Stimulated activated effector memory CD8-positive, alpha-beta T cell treated with anti-CD3 and anti-CD28 coated beads, Interleukin-12 subunit alpha, Interleukin-12 subunit beta, amount 100 ng/mL, for 72 hours (primary cell): ENCODE measurements at regions not wholly inside any gene's neighbourhood (a gene's known extent, or its start where the extent isn't known, plus 50 kb on each side); places are given as distances from the start of the nearest gene placed in this dataset.

Source experiments
- ATAC-seq: fragments of 150-1000 bp; cut with Tn5 transposase; 2 replicates; pipeline ENCODE4 v1.10.0; 2021
- DNase-seq, 2 donors: peaks; one replicate each; pipeline ENCODE4 v3.0.0; 2021 to 2022; ENCODE audit warnings: low spot score in 2 of 2
- H3K27ac Mint-ChIP-seq: one replicate; pipeline ENCODE4 v1.8.0; 2022; ENCODE audit warnings: mild to moderate bottlenecking, mixed read lengths
- H3K36me3 Mint-ChIP-seq: one replicate; pipeline ENCODE4 v1.8.0; 2022; ENCODE audit warnings: mild to moderate bottlenecking, mixed read lengths
- H3K4me1 Mint-ChIP-seq: one replicate; pipeline ENCODE4 v1.8.0; 2022; ENCODE audit warnings: mixed read lengths
- H3K4me3 Mint-ChIP-seq: one replicate; pipeline ENCODE4 v1.8.0; 2022; ENCODE audit warnings: mild to moderate bottlenecking, mixed read lengths
- H3K9me3 Mint-ChIP-seq: one replicate; pipeline ENCODE4 v1.8.0; 2022; ENCODE audit warnings: mixed read lengths

DNA sequence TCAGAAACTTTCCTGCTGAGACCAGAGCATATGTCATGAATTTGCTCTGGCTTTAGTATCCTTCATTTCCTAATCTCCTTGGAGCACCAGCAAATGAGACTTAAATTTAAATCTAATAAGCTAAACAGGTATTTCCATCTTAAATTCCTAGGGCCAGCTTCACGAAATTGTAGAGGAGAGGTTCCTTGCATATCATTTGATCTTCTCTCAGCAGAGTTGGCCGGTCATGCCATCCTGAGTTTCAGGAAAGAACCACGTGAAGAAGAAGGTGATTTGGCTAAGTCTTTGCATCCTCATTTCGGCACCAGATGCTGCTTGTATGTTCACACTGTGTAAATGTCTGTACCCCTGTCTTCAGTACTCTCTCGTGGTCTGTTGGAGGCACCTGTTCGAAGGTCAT, 370.4 kb upstream of the NBEA start:
- DNase-seq (no peak), ATAC-seq (no peak)
- Mint-ChIP-seq H3K36me3 (no peaks in the 10 kb centered on the region), H3K4me3 (no peak overlapping the region), H3K4me1 (no peaks in the 10 kb centered on the region), H3K9me3 (peaks cover 7% of the 10 kb centered on the region), H3K27ac (no peak overlapping the region)

DNA sequence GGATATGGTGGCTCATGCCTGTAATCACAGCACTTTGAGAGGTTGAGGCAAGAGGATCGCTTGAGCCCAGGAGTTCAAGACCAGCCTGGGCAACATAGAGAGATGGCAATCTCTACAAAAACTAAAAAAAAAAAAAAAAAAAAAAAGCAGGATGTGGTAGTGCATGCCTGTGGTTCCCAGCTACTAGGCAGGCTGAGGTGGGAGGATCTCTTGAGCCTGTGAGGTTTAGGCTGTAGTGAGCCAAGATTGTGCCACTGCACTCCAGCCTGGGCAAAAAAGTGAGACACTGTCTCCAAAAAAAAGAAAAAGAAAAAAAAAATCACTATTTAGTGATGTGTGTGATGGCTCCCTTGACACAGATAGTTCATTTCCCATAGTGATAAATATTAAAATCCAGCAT, 365.0 kb upstream of the NBEA start:
- Mint-ChIP-seq H3K4me3 (no peak overlapping the region), H3K27ac (no peak overlapping the region), H3K4me1 (no peaks in the 10 kb centered on the region), H3K9me3 (peaks cover 10% of the 10 kb centered on the region), H3K36me3 (no peaks in the 10 kb centered on the region)
- no peak for ATAC-seq
- DNase-seq, result no peak

DNA sequence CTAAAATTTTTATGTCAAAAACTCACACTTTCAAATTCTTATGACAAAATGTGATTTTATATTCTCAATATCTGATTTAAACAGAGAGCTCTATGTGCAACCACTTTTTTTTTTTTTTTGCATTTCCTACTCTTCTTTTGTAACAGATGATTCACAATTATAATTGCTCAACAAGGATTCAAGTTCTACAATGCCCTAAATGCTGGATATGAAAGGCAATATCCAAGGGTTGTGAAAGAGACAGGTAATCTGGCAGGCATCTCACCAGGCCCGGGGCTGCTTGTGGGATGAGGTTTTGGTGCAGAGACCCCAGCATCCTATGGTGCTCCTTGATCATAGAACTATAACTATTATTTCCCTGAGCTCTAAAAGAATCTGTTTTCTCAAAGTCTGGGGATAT, 363.6 kb upstream of the NBEA start:
- ATAC-seq (no peak), DNase-seq (no peak)
- H3K4me1 Mint-ChIP-seq, result no peaks in the 10 kb centered on the region
- H3K9me3 Mint-ChIP-seq, result peaks cover 10% of the 10 kb centered on the region
- no peak overlapping the region for H3K27ac Mint-ChIP-seq
- H3K4me3 Mint-ChIP-seq, result no peak overlapping the region
- H3K36me3 Mint-ChIP-seq, result no peaks in the 10 kb centered on the region

DNA sequence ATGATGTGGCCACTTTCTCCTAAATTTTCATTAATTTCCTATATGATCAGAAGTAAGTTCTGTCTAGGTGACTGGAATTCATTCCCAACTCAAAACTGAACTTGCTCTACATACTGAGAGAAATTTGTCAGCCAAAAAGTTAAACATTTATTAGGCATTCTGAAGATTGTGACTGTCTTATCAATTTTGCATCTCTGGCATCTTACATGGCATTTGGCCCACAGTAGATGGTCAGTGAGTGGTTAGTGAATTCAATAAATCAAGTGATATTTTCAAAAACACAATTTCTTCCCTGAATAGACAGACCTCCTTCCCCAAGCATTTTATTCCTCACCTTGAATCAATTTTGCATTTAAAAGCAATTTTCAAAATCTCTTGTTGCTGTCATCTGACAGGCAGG, 363.2 kb upstream of the NBEA start:
- Mint-ChIP-seq H3K36me3 (no peaks in the 10 kb centered on the region), H3K4me1 (no peaks in the 10 kb centered on the region), H3K9me3 (peaks cover 10% of the 10 kb centered on the region), H3K27ac (no peak overlapping the region), H3K4me3 (no peak overlapping the region)
- DNase-seq (no peak), ATAC-seq (no peak)

DNA sequence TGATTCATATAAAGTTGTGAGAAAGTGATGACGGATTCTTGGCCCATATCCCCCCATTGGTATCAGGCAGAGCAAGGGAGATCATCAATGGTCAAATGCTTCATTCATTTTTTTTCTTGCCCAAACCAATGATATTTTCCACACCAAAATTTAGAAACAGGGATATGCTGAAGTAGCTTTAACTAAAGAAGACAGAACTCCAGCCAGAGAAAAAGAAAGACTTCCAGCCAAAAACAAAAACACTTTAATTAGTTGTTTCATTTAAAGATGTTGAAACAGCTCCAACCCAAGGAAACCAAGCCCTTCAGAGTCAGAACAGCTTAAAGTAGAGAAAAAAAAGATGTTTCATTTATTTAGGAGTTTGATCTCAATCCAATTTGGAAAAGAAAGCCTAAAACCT, 358.9 kb upstream of the NBEA start:
- Mint-ChIP-seq H3K36me3 (no peaks in the 10 kb centered on the region), H3K4me1 (no peaks in the 10 kb centered on the region), H3K9me3 (peaks cover 15% of the 10 kb centered on the region), H3K27ac (no peak overlapping the region), H3K4me3 (no peak overlapping the region)
- DNase-seq (no peak), ATAC-seq (no peak)

DNA sequence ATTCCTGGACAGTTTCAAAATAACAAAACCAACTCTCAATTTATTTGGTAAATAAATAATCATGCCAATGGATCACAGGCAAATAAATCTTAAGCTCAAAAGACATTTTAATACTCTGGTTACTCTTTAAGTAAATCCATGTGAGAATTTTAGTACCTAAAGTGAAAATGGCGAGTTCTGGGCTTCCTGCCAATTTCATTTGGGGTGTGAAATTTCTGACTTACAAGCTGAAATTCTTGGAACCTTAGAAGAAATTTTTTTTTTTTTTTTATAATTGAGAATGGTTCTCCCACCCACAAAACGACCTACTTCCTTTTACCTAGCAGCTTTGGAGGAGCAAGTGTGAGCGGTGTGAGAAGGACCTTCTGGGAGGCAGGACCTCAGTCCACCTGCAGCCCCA, 354.5 kb upstream of the NBEA start:
- ATAC-seq (no peak), DNase-seq (no peak)
- peaks cover 12% of the 10 kb centered on the region for H3K9me3 Mint-ChIP-seq
- H3K36me3 Mint-ChIP-seq, result no peaks in the 10 kb centered on the region
- H3K27ac Mint-ChIP-seq, result no peak overlapping the region
- H3K4me3 Mint-ChIP-seq, result no peak overlapping the region
- no peaks in the 10 kb centered on the region for H3K4me1 Mint-ChIP-seq

DNA sequence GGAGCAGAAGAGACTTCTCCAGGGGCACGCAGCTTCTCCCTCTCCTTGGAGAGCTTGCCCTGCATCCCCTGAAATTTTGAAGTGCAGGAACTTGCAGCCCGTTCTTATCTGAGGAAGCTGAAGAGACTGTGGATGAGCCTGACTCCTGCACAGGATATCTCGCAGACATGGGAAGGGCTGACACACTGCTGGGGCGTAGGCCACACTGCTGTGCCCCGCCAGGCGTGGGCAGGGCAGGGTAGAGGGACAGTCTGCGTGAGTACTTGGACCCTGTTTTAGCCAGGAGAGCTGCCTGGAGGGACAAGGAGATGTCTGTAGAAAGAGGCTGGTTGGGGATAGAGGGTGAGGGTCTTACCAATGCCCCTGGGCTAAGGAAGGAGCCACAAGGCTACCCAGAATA, 353.7 kb upstream of the NBEA start:
- H3K4me3 Mint-ChIP-seq, result no peak overlapping the region
- ATAC-seq (peak; percentile 11), DNase-seq (no peak)
- H3K9me3 Mint-ChIP-seq, result peaks cover 15% of the 10 kb centered on the region
- H3K27ac Mint-ChIP-seq, result no peak overlapping the region
- H3K4me1 Mint-ChIP-seq, result no peaks in the 10 kb centered on the region
- H3K36me3 Mint-ChIP-seq, result no peaks in the 10 kb centered on the region

DNA sequence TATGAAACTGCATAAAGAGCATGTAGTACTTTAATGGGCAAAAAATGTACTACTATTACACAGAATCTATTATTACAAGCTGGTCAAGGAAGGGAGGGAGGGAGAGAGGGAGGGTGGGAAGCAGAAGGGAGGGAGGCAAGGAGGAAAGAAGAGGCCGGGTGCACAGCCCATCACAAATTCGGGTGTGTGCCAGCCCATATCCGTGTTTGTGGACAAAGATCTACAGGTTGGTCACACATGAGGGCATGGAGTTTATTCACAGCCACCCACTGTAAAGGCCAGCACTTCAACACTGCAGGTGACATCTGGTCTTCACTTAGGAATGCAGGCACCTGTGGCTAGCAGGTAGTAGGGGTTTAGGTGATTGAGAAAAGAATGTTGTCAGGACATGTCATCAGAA, 352.5 kb upstream of the NBEA start:
- H3K4me3 Mint-ChIP-seq, result no peak overlapping the region
- H3K27ac Mint-ChIP-seq, result no peak overlapping the region
- ATAC-seq (no peak), DNase-seq (no peak)
- no peaks in the 10 kb centered on the region for H3K36me3 Mint-ChIP-seq
- H3K4me1 Mint-ChIP-seq, result no peaks in the 10 kb centered on the region
- peaks cover 16% of the 10 kb centered on the region for H3K9me3 Mint-ChIP-seq

DNA sequence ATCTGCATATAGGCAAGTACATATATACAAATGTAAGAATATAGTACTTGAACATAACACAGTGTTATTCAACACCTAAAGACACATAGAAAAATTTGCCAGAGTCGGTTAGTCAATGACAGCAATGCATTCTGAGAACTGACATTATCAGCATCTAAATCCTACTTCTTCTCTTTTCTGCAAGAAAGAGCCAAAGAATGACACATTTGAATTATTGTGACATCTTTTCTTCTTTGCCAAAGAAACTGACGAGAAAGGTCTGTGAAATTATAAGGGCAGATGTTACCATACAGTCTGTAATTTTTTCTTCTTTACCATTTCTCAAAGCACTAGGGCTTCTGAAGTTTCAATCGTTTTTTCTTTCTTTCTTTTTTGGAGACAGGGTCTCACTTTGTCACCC, 350.9 kb upstream of the NBEA start:
- no peak for DNase-seq
- Mint-ChIP-seq H3K9me3 (peaks cover 16% of the 10 kb centered on the region), H3K27ac (no peak overlapping the region), H3K4me3 (no peak overlapping the region), H3K4me1 (no peaks in the 10 kb centered on the region), H3K36me3 (no peaks in the 10 kb centered on the region)
- ATAC-seq, result no peak

DNA sequence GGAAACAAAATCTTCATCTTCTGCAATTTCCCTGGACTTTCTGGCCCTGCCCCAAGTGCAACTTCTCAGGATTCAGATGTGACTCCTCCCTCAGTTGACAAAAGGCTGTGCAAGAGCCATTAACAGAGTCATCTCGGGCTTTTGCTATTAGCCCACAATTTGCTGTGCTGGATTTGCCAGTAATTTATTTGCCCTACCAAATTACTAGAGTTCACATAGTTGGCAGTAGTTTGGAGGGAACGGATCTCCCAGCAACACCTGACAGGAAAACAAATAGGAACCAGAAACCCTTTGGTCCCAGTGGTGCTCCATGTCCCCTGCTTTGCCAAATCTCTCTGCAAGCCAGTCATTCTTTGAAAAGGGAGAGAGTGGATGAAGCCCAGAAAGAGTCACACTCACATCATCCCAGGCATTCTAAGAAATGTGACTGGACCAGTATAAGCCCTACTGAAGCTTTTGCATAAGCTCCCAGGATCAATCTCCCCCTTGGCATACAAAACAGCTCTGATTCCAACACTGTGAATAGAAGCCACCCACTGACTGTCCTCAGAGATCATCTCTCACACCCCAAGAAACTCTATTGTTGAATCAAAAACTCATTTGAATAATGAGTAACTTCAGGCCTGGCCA, 350.1 kb upstream of the NBEA start:
- Mint-ChIP-seq H3K4me3 (no peak overlapping the region), H3K4me1 (no peaks in the 10 kb centered on the region)
- no peak for ATAC-seq

DNA sequence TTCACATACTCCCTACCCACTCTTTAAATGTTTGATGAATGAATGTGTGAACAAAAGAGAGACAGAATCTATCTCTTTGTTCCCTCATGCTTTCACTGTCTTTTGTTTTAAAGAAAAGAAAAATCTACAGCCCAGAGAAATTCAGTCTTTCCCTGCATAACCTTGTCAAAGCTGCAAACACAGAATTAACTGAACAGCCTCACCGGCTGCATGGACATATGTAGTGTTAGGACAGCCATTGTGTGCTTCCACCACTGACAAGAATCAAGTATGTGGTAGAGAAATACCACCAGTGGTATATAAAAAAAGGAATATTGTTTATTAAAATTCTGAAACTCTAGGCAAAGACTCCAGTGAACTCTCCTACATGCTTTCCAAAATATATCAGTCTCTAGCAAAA, 348.4 kb upstream of the NBEA start:
- DNase-seq (no peak), ATAC-seq (no peak)
- H3K4me1 Mint-ChIP-seq, result no peaks in the 10 kb centered on the region
- H3K4me3 Mint-ChIP-seq, result no peak overlapping the region
- no peak overlapping the region for H3K27ac Mint-ChIP-seq
- H3K36me3 Mint-ChIP-seq, result no peaks in the 10 kb centered on the region
- H3K9me3 Mint-ChIP-seq, result peaks cover 10% of the 10 kb centered on the region

More for the DNA sequence above, 350.1 kb upstream of the NBEA start:
- no peak for DNase-seq
- peaks cover 10% of the 10 kb centered on the region for H3K9me3 Mint-ChIP-seq
- no peaks in the 10 kb centered on the region for H3K36me3 Mint-ChIP-seq
- no peak overlapping the region for H3K27ac Mint-ChIP-seq

DNA sequence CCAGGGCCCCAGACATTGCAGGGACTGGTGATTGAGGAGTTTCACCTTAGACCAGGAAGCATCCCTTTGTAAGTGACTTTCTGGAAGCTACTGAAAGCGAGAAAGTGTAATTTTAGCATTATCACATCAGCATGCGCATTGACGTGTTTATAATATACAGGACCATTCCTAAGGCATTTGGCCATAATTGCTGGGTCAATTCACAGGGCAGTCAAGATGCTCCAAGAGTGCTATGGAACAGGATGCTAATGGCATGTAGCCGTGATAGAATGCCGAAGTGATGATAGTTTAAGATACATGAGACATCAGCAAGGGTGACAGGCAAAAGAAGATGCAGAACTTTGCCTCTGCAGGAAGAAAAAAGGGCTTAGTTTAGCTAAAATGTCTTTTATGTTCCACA, 347.6 kb upstream of the NBEA start:
- Mint-ChIP-seq H3K4me3 (no peak overlapping the region), H3K36me3 (no peaks in the 10 kb centered on the region), H3K27ac (no peak overlapping the region), H3K9me3 (peaks cover 10% of the 10 kb centered on the region), H3K4me1 (no peaks in the 10 kb centered on the region)
- ATAC-seq, result no peak
- DNase-seq, result no peak

DNA sequence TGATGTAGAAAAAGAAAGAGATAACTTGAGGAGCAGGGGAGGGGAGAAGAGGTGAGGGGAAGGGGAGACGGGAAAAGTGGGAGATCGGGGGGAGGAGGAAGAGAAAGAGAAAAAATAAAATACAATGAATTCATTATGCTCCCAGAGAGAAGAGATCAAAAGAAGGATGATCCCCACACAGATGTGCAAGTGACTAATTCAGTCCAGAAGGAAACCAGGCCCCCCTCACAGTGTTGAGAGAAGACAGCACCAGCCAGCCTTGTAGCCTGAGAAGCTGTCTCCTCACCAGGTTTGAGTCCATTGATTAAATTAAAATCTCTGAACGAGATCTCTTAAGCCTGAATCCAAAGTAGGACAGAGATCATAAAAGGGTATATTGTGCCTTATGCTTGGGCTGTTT, 333.7 kb upstream of the NBEA start:
- Mint-ChIP-seq H3K4me1 (no peaks in the 10 kb centered on the region), H3K9me3 (peaks cover 11% of the 10 kb centered on the region), H3K4me3 (no peak overlapping the region), H3K27ac (no peak overlapping the region), H3K36me3 (no peaks in the 10 kb centered on the region)
- no peak for DNase-seq
- ATAC-seq, result no peak

DNA sequence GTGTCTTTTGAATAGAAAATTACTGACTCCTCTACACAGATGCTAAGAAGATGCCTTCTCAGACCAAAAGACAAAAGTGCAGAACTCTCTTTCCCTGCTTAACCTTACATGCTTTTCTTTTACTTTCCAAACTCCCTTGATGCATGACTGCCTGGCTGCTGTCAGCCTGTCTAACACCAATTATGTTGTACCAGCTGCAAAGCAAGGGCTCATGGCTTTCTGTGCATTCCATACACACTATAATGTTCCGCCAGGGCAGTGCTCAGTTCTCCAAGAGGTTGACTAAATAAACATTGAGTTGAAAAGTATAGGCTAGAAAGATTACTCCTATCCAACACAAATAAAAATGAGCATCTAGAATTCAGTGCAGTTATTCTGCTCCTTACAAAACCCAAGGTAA, 330.4 kb upstream of the NBEA start:
- no peak overlapping the region for H3K4me3 Mint-ChIP-seq
- DNase-seq (no peak), ATAC-seq (no peak)
- no peaks in the 10 kb centered on the region for H3K36me3 Mint-ChIP-seq
- no peak overlapping the region for H3K27ac Mint-ChIP-seq
- H3K4me1 Mint-ChIP-seq, result no peaks in the 10 kb centered on the region
- H3K9me3 Mint-ChIP-seq, result peaks cover 13% of the 10 kb centered on the region

DNA sequence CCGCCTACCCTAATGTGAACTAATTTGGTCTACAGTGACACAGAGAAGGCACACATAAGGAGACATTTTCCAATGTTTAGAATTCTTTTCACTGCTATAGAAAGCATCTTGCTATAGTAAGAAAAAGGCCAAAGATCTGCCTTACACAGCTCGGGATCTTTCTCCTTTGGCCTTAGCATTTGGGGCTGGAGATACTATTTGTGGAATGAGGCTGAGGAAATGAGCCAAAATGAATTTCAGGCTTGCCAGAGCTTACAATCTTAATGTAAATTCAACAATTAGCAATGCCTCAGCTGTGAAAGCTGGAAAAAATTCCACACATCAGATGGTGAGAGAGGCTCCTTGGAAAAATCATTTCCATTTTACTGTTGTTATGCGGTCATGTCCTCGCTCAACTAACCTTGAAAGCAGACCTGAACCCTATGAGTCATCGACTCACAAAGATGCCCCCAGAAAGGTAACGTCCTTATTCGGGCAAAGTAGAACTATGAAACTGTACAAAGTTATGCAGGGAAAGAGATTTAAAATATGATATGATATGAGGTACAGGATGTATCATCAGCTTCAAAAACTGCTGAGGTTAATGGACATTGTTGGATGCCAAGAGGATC, 324.5 kb upstream of the NBEA start:
- H3K4me3 Mint-ChIP-seq, result no peak overlapping the region
- ATAC-seq, result no peak
- no peak overlapping the region for H3K27ac Mint-ChIP-seq

DNA sequence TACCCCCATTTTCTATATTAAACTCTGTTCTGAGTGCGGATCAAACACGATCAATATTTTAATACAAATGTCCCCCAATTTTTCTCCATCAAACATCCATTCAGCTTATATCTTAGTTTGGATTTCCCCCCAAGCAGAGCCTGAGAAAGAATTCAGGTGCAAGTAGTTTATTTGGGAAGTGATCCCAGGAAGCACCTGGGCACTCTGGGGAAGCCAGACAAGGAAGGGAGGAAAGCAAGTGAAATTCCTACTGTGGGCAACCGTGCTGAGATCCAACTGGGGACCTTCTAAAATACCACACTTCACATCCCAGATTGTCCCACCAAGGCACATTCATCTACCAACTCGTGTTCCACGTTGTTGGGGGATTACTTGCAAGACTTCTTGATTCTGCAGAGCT, 323.4 kb upstream of the NBEA start:
- DNase-seq (no peak), ATAC-seq (no peak)
- no peak overlapping the region for H3K4me3 Mint-ChIP-seq
- H3K4me1 Mint-ChIP-seq, result no peaks in the 10 kb centered on the region
- peaks cover 6% of the 10 kb centered on the region for H3K9me3 Mint-ChIP-seq
- no peak overlapping the region for H3K27ac Mint-ChIP-seq
- no peaks in the 10 kb centered on the region for H3K36me3 Mint-ChIP-seq

More for the DNA sequence above, 324.5 kb upstream of the NBEA start:
- DNase-seq, result no peak
- H3K36me3 Mint-ChIP-seq, result no peaks in the 10 kb centered on the region
- H3K9me3 Mint-ChIP-seq, result peaks cover 7% of the 10 kb centered on the region
- H3K4me1 Mint-ChIP-seq, result no peaks in the 10 kb centered on the region

DNA sequence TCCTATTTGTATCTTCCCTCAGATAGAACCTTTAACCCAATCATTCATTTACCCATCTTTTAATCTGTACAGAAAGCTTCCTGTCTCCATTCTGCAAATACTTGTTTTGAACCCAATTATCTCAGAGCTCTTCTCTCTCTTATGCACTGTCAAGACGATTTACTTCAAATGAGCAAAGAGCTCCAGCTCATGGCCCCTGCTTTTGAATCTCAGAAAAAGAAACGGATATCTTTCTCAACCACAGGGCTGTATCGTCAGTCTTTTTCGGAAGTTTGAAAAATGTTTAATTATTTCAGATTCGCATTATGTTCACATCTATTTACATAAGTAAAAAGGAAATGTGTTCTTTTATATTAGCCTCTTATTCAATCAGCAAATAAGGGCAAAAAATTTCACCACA, 322.7 kb upstream of the NBEA start:
- ATAC-seq (no peak), DNase-seq (no peak)
- Mint-ChIP-seq H3K9me3 (peaks cover 8% of the 10 kb centered on the region), H3K4me3 (no peak overlapping the region), H3K36me3 (no peaks in the 10 kb centered on the region), H3K27ac (no peak overlapping the region), H3K4me1 (no peaks in the 10 kb centered on the region)
